ENCODE measurements at regions not wholly inside any gene's neighbourhood (a gene's known extent, or its start where the extent isn't known, plus 50 kb on each side); places are given as distances from the start of the nearest gene placed in this dataset.

DNA sequence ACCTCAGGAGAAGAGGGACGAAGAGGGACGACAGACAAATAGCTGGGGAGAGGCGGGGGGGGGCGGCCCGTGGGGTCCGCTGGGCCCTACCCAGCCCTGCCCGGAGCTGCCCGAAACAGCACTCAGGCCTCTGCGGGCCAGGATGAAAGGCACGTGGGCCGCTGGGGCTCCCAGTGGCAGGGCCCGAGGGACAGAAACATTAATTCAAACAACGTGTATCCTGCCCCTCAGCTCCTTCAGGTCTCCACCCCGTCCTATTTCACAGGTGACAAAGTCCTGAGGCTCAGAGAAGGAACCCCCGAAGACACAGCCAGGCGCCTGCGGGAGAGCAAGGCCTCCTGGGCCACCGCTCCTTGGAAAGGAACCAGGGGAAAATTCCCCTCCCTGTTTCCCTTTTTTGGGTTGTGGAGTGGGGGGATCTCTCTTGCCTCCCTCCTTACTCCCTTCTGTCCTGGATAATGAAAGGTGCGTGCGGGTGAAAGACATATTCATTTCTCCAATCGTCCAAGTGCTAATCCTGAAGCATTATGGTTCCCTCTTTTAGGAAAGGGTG is 93.3 kb downstream of the RNASET2 start:
- TF ChIP-seq, protein P1, sequence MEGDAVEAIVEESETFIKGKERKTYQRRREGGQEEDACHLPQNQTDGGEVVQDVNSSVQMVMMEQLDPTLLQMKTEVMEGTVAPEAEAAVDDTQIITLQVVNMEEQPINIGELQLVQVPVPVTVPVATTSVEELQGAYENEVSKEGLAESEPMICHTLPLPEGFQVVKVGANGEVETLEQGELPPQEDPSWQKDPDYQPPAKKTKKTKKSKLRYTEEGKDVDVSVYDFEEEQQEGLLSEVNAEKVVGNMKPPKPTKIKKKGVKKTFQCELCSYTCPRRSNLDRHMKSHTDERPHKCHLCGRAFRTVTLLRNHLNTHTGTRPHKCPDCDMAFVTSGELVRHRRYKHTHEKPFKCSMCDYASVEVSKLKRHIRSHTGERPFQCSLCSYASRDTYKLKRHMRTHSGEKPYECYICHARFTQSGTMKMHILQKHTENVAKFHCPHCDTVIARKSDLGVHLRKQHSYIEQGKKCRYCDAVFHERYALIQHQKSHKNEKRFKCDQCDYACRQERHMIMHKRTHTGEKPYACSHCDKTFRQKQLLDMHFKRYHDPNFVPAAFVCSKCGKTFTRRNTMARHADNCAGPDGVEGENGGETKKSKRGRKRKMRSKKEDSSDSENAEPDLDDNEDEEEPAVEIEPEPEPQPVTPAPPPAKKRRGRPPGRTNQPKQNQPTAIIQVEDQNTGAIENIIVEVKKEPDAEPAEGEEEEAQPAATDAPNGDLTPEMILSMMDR (IDR thresholded peaks at IDR 0.05; ENCODE audit: borderline replicate concordance, control extremely low read depth, extremely low read depth, insufficient read depth, missing control alignments): no peak
- in situ Hi-C loops (cut with MboI; ENCODE audit: low sequenced_read_pairs, unreplicated experiment): no loop called here

DNA sequence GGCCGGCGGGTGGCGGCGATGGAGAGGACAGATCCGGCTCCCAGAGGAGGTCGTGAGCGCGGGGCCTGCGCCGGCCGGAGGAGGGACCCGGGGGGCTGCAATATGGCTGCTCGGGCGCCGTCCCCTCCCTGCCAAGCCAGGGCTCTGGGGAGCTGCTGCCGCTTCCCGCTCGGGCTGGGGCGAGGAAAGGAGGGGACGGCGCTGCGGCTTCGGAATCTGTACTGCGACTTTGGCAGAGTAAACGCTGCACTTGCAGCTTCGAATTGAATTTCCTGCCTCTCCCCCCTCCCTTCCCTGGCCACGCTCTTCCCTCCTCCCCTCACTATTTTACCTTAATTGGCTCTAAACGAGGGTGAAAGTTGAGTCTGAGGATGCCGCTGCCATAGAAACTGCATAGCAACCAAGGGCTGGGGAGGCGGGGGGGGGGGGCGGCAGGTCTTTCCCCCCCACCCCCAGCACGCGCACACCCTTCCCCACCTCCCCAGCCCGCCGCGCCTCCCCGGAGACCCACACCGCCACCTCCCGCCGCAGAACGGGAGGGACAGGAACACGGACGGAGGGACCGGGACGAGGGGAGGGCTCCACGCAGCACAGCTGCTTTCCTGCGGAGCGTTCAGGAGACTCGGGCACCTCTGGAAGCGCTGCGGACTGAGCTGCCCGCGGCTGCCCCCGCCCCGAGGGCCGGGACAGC is 93.9 kb downstream of the RNASET2 start:
- TF ChIP-seq, protein P1 (IDR thresholded peaks at IDR 0.05; ENCODE audit: borderline replicate concordance, control extremely low read depth, extremely low read depth, insufficient read depth, missing control alignments): peak; percentile 34
- in situ Hi-C loops (cut with MboI; ENCODE audit: low sequenced_read_pairs, unreplicated experiment): no loop called here

More for the DNA sequence above, 93.3 kb downstream of the RNASET2 start:
- no peak for DNase-seq (ENCODE audit: low spot score)

DNA sequence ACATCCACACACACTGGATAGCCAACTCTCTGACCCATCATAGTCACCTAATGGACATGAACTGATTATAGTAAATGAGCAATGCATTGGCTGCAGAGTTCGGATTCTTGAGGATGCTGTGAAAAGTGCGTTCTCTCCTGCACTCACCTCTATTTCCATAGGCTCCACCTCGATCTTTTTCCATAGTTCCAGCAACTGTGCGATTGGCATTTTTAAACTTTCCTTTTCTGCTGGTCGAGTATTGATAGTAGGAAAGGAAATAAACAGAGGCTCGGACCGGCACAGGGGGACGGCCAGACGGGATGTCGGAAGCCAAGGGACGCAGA is 94.4 kb downstream of the RNASET2 start:
- TF ChIP-seq, protein P1 (IDR thresholded peaks at IDR 0.05; ENCODE audit: borderline replicate concordance, control extremely low read depth, extremely low read depth, insufficient read depth, missing control alignments): no peak

More for the DNA sequence above, 93.9 kb downstream of the RNASET2 start:
- DNase-seq (ENCODE audit: low spot score): peak; percentile 78

DNA sequence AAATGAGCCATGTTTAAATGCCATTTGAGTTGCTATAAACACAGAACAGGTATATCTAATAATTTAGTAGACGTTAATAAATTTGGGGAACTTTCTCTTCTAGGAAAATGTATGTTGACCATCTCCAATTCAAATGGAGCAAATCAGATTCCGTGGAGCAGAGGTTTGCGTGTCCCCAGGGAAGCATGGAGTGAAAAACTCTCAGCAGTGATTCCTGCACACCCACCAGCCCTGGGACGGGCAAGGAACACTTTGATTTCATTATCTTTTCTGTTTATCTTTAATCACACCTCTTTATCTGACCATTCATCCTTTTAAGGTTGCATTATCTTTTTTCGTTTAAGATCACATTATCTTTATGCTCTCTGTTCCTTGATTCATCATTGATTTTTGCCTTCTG is 95.0 kb downstream of the RNASET2 start:
- TF ChIP-seq, protein P1 (IDR thresholded peaks at IDR 0.05; ENCODE audit: borderline replicate concordance, control extremely low read depth, extremely low read depth, insufficient read depth, missing control alignments): no peak
- in situ Hi-C loops (cut with MboI; ENCODE audit: low sequenced_read_pairs, unreplicated experiment): no loop called here

More for the DNA sequence above, 94.4 kb downstream of the RNASET2 start:
- in situ Hi-C loops (cut with MboI; ENCODE audit: low sequenced_read_pairs, unreplicated experiment): no loop called here
- no peak for DNase-seq (ENCODE audit: low spot score)

DNA sequence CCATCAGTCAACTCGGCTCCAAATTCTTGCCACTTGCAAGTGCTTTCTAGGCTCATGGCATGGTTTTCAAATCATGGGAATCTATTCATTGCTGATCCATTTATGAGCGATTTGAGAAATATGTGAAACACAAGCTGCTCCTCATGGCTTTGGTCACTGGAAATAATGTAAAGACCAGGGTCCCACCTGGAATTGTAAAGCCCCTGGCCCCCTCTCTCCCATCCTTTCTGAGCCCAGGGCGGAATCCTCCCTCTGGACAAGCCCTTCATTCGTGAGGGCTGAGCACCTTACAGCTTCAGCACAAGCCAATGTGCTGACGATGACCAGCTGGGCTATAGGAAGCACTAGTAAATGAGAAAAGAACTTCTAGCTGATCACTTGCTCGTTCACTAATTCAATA is 96.0 kb downstream of the RNASET2 start:
- in situ Hi-C loops (cut with MboI; ENCODE audit: low sequenced_read_pairs, unreplicated experiment): no loop called here
- TF ChIP-seq, protein P1 (IDR thresholded peaks at IDR 0.05; ENCODE audit: borderline replicate concordance, control extremely low read depth, extremely low read depth, insufficient read depth, missing control alignments): no peak
- DNase-seq (ENCODE audit: low spot score): no peak

More for the DNA sequence above, 95.0 kb downstream of the RNASET2 start:
- no peak for DNase-seq (ENCODE audit: low spot score)

DNA sequence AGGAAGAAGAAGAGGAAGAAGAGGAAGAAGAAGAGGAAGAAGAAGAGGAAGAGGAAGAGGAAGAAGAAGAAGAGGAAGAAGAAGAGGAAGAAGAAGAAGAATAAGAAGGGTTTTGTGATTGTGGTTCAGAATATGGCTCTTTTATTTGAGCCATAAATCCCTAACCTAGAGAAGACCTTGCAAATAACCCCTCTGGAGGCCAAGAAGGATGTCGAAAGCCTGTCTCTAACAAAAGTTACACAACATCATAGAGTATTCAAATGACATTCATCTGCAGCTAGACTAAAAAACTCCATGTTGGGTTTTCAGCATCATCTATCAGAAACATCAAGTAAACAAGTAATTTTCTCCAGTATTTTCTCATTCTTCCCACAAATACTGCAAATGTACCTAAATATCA is 100.9 kb downstream of the RNASET2 start:
- no peak for DNase-seq (ENCODE audit: low spot score)
- in situ Hi-C loops (cut with MboI; ENCODE audit: low sequenced_read_pairs, unreplicated experiment): no loop called here
- TF ChIP-seq, protein P1 (IDR thresholded peaks at IDR 0.05; ENCODE audit: borderline replicate concordance, control extremely low read depth, extremely low read depth, insufficient read depth, missing control alignments): no peak
